GM12865 (cell line): ENCODE measurements at regions not wholly inside any gene's neighbourhood (a gene's known extent, or its start where the extent isn't known, plus 50 kb on each side); places are given as distances from the start of the nearest gene placed in this dataset.

Experiments
- DNase-seq: peaks from one replicate; pipeline ENCODE4 v3.0.0; 2010; ENCODE audit warnings: low read depth
- H3K4me3 ChIP-seq: 2 replicates; pipeline ENCODE4 v1.5.1; 2011; ENCODE audit warnings: mild to moderate bottlenecking, low read depth, low read length, control low read depth
- CTCF ChIP-seq: IDR thresholded peaks from 2 replicates; pipeline ENCODE4 v1.5.1; 2011; ENCODE audit warnings: low read length, control low read depth, low read depth, inconsistent platforms; ENCODE audit not compliant: insufficient read depth; ENCODE audit errors: missing control alignments

GRCh38 chr10:30127120-30127541 is 67.7 kb upstream of the JCAD start:
- no peak for DNase-seq
- no peak for TF ChIP-seq CTCF

GRCh38 chr10:30125496-30125895 is 66.1 kb upstream of the JCAD start:
- no peak overlapping the region for H3K4me3 ChIP-seq
- TF ChIP-seq CTCF = no peak
- no peak for DNase-seq

More at GRCh38 chr10:30127120-30127541, 67.7 kb upstream of the JCAD start:
- no peak overlapping the region for H3K4me3 ChIP-seq

- no peak for DNase-seq
- no peak for TF ChIP-seq CTCF
- no peak overlapping the region for H3K4me3 ChIP-seq
Measured at GRCh38 chr10:30124704-30125103, 65.3 kb upstream of the JCAD start.

- TF ChIP-seq CTCF = no peak
- DNase-seq = no peak
- H3K4me3 ChIP-seq = no peak overlapping the region
Measured at GRCh38 chr10:30121401-30121800, 62.0 kb upstream of the JCAD start.

GRCh38 chr10:30118590-30118989 is 59.2 kb upstream of the JCAD start:
- no peak for TF ChIP-seq CTCF
- no peak for DNase-seq
- no peak overlapping the region for H3K4me3 ChIP-seq

GRCh38 chr10:30117812-30118501 is 58.6 kb upstream of the JCAD start:
- DNase-seq = no peak
- TF ChIP-seq CTCF = no peak
- H3K4me3 ChIP-seq = no peak overlapping the region

GRCh38 chr10:30116041-30116491 is 56.7 kb upstream of the JCAD start:
- H3K4me3 ChIP-seq = no peak overlapping the region
- no peak for TF ChIP-seq CTCF
- no peak for DNase-seq
